EL (cell line): ENCODE measurements at regions not wholly inside any gene's neighbourhood (a gene's known extent, or its start where the extent isn't known, plus 50 kb on each side); places are given as distances from the start of the nearest gene placed in this dataset.

Experiments
- DNase-seq: peaks from one replicate; pipeline ENCODE4 v3.0.0-alpha.2; 2016

DNA sequence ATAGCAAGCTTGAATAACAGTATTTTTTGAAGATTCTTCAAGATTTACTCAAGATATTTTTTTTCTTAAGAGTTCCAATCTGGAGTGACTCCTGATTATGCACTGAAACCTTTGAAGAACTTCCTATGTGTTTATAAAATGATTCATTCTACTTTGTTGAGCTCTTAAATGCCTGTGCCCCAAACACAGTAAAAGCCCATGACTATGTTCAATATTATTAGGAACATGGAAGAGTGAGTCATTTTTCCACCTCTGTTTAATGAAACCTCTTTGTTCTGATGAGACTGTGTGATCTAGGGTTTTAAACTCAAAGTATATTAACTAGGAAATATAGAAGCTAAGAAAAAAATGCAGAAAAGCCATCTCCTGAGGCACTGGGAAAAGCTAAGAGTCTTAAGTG, 415.0 kb upstream of the FBXO33 start:
- no peak for DNase-seq

DNA sequence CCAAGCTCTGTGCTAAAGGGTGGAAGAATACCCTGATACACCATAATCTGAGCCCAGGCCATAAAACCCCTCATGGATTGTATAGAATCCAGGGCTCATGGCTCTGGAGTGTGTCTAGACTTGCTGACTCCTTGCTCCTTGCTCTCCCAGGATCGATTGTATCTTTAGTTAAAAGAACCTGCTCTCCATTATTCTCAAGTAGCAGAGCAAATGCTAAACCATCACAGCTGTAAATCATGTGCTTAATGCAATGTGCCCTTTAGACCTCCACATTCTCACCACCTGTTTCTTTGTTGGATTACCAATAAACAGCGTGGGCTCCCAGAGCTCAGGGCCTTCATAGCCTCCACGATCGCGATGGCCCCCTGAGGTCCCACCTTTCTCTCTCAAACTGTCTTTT, 411.6 kb upstream of the FBXO33 start:
- DNase-seq = no peak

DNA sequence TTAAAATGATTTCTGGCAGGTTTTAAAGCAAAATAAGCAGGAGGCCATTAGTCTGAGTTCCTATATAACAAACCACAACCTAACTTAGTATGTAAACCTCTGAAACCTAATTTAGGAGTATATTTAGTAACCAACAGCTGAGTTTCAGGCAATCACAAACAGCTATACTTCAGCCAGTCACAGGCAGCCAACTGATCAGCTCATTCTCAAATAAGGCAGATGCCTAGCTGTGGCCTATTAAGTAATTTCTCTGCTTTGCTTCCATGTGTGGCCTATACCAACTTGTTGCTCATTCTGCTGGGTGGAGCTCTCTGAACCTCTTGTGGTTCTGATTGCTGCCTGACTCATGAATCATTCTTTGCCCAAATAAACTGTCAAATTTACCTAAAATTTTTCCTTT, 408.9 kb upstream of the FBXO33 start:
- no peak for DNase-seq

DNA sequence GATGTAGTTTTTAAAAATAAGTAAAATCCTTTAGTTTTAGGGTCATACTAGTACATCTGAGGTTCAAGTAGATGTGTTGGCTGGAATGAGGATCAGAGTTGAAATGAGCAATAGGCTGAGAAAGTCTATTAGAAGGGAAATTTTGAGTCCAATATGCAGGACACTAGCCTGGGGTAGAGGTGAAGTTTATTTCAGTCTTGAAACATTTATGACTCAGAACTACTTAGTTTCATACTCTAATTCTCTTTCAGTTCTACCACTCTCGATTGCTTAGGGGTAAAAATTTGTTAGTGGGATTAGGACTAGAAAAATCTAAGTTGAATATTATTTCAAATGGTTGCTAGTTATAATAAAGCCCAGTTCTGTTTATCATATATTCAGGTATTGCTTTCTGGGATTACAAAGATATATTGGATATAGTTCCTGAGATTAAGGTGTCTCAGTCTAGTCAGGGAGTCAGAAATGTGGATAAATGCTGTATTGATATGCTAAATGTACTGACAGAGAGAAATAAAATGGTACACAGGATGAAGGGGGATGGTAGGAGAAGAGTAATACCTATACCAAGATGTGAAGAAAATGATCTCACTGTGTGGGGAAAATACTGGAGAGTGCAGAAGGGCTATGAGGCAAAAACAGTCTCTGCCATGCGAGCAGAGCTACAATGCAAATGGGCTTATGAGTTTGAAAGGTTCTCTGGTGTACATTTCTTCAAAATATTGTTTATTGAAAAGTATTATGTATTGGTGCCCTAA, 395.8 kb upstream of the FBXO33 start:
- no peak for DNase-seq

DNA sequence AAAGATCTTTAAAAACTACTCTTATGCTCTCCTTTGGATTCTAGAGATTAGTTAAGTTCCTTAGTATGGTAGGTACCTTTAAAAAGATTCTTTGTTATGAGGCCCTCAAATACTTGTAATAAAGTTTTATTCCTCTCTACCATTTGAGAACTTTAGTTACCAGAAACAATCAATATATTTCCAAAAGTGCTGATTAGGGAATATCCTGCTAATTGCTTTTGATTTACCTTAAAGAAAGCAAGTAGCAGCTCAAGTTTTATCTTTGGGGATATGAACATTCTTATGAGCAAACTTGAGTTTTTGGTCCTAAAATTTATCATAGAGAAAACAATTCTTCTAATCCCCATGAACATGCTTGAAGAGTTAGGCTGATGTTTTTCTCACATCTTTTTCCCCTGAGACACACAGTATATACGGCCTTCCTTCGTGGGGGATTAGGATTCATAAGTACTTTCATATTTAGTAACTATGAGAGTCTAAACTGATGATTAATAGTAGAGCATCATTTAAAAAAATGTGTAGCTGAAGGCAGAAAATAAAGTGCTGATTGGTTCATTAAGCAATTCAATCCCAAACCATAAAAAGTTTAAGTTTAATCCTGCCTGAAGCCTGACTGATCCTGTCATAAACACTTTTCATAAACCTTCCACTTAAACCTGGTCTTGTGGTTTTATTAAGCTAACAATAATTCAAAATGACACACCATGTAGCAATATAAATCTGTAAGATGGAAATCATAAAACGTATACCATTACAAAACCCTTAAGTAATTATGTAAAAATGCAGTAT, 380.5 kb upstream of the FBXO33 start:
- DNase-seq = no peak

DNA sequence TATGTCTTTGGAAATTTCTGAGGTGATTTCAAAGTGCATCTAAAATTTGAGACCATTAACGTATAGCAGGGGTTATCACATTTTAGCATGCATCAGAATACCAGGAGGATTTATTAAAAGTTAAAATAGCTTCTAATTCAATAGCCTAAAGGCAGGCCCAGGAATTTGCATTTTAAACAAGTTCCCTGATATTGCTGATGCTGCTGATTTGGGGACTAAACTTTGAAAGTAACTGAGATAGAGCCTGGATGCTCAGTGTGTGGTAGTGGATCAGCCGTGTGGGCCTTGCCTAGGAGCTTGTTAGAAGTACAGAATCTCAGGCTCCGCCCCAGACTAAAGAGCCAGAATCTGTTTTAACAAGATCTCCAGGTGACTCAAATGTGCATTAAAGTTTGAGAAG, 375.0 kb upstream of the FBXO33 start:
- DNase-seq = no peak

DNA sequence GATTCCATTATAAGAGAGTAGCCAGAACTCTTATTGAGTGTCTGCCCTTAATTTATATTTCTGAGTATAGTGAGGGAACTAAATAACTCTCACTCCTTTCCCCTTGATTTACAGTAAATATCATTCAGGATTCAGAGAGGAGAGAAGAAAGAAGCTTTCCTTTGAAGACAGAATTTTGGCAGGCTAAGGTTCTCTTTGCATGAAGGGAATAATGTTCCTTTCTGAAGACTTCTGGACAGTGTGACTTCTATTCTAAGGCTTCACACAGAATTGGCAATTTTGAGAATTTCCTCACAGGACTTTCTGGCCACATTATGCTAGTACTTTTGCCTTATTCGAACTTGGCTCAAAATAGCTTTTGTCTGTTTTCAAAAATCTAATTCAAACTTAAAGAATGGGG, 352.2 kb upstream of the FBXO33 start:
- no peak for DNase-seq

DNA sequence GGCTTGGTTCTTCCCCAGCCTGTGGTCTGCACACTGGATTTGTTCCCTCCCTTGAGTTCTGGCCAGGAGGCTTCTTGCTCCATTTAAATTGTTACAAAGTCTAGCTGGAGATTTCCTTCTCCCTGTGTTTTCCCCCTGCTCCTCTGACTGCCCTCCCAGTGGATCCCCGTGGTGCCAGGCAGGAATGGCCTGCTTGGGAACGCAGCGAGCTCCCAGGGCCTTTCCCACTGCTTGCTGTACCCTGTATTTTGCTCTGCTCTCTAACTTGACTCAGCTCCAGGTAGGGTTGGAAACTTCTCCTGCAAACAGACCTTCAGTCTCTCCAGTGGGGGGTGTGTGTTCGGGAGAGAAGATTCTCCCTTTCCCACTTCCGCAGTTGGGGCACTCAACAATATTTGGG, 349.2 kb upstream of the FBXO33 start:
- no peak for DNase-seq

DNA sequence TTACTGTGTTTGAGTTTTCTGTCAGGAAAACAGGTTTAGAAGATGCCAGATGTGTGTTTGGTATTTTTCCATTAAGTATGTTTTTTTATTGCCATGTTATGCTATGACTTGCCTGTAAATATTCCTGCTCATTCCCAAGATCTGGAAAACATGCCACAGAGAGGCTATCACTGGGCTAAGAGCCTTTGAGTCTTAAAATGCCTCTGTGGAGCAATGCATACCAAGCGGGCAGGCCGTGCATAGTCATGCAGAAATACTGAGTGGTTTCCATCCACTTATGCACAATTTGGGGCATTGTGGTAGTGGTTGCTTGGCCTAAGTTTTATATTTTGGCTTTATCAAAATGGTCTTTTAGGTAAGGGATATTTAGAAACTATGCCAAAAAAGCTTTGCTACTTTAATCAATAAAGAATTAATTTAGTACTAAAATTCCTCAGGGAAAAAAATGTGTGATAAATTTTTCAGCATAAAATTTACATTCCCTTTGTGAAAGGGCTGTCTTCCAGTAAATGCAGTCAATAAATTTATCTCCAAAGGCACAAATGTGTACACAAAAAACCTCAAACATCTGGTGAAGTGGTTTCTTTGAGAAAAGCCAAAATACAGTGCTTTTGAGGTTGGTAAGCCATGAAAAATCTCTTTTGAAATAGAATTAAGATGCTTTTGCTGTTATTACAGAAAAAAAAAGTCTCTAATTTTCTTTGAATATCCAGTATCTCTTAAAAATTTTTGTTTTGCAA, 341.3 kb upstream of the FBXO33 start:
- DNase-seq = no peak

DNA sequence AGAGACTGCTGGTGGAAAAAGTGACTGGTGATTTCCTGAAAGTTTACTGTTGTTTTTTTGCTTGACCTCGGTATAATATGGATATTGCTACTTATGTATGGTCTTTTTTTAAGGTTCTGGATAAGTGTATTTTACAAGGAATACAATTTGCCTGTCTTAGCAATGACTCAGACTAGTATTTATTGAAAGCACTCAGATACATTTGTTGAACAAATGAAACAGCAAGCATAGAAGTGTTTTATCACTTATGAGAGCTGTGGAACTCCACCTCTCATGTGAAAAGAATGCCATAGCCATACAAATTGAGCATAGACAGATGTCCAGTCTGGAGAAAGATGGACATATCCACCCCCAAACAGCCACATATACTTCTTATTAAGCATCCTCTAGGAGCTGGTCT, 340.4 kb upstream of the FBXO33 start:
- no peak for DNase-seq

DNA sequence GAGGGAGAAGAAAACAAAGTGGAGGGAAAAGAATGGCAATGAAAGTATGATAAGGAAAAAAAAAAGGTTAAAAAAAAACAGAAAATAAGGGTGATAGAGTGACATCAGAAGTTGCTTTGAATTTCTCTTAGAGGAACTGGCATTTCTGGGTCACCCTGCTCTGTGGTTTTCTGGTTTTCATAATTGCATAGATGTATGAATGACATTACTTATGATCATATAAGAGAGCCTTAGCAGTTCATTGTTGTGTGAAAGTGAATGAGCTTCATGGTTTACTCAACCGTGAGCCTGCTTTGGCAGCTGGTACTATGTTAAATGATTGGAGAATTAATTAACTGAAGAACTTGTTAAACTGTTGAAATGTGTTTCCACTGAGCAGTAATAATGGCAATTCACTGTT, 336.4 kb upstream of the FBXO33 start:
- no peak for DNase-seq

DNA sequence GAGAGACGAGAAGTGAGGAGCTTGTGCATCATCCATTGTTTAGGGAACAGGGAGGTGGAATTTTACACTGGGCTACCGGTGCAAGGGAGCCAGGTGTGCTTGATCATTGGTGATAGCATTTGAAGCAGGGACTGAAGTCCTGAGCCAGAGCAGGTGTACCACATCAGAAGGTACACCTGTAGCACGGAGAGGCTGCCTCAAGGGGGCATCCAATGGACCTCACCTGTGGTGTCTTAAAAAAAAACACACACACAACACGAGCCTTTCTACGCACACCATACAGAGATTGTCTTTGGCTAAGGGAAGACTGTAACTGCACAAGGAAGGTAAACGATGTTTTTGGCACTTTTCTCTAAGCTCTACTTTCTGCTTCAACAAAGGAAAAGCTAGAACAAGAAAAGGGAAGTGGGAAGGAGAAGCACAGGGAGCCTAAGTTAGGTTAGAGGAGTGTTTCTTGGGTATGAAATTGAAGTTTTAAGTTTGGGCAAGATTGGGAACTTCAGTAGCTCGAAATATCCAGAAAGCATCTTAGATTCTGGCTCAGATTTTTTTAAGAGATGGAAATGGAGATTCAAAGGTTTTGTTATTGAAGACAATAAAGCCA, 334.3 kb upstream of the FBXO33 start:
- no peak for DNase-seq

DNA sequence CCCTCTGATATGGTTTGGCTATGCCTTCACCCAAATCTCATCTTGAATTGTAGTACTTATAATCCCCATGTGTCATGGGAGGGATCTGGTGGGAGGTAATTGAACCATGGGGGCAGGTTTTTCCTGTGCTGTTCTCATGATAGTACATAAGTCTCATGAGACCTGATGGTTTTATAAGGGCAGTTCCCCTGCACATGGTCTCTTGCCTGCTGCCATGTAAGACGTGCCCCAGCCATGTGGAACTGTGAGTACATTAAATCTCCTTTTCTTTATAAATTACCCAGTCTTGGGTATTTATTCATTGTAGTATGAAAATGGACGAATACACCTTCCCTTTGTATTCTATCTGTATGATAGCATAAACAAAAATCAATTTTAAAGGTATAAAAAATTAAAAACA, 333.4 kb upstream of the FBXO33 start:
- no peak for DNase-seq

DNA sequence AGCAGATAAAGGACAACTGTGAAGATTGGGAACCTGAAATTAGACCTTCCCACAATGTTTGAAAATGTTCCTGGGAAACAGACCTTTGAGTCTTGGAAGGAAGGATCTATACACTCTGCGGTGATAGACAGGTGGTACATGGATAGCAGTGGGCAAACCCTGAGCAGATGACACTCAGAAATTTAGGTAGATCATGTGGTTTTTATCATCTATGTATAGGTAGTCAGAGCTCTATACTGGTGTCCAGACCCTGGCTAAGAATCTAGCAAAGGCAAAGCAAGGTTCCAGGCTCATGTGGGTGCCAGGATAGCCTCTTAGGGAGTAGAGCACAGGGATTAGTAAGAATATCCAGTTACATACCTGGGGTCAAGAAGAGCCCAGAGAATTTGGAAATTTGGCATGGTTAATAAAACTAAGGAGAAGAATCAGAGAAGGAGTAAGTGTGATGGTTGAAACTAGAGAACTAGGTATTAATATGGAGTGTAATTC, 331.2 kb upstream of the FBXO33 start:
- no peak for DNase-seq

DNA sequence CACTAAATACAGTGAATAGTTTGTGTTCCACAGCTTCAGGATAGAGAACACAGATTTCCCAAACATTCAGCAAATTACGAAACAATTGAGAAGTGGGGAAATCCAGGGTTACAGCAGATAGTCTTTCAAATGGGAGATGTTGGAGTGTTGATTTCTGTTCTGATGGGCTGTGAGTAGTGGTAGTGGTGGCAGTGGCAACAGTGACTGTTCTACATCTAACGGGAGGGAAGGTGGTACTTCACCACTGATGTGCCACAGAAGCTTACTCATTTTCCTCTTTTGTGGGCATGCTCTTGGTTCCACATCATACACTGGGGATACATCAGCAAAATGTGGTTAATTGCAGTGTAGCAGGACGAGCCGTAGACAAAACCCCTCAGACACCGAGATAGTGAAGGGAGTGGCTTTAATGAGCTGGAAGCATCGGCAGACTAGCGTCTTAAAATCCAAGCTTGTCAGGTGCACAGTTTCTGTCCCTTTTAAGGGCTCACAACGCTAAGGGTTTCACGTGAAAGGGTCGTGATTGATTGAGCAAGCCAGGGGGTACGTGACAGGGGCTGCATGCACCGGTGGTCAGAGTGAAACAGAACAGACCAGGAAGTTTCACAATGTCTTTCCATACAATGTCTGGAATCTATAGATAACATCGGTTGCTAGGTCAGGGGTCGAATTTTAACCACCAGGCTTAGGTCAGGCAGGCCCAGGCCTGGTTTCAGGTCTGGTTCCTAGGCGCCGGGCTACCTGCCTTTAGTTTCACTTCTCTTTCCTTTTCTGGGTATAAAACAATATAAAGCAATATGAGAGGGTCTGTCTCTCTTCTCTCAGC, 330.6 kb upstream of the FBXO33 start:
- no peak for DNase-seq

DNA sequence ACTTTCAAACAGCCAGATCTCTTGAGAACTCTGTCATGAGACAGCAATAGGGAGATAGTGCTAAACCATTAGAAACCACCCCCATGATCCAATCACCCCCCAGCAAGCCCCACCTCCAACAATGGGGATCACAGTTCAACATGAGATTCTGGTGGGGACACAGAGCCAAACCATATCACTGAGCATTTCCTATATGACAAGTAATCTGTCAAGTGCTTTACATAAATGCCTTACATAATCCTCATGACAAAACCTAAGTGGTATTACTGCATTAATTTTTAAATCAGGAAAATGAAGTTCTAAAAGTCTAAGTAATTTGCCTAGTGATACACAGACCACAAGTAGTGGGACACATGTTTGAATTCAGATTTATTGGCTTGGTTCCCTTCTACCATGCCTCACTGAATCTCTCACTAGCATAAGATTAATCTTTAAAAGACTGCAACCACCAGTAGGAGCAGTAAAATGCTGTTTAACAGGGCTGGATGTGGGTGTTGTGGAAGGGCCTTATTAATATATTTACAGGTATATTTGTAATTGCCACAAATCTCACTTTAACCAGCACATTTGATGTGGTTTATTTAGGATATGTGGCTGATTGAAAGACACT, 323.1 kb upstream of the FBXO33 start:
- no peak for DNase-seq

DNA sequence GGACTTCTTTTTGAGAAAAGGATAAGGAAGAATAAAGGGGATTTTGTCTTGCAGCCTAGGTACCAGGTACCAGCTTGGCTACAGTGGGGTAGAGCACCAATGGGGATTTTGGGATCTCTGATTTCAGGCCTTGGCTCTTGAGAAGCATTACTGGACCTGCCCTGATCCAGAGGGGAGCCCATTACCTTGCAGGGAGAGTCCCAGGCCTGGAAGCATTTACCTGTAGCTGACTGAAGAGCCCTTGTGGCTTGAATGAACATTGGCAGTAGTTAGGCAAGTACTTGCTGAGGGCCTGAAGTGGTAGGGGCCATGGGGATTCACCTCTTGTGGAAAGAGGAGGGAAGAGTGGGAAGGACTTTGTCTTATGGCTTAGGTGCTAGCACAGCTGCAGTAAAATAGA, 308.2 kb upstream of the FBXO33 start:
- no peak for DNase-seq

DNA sequence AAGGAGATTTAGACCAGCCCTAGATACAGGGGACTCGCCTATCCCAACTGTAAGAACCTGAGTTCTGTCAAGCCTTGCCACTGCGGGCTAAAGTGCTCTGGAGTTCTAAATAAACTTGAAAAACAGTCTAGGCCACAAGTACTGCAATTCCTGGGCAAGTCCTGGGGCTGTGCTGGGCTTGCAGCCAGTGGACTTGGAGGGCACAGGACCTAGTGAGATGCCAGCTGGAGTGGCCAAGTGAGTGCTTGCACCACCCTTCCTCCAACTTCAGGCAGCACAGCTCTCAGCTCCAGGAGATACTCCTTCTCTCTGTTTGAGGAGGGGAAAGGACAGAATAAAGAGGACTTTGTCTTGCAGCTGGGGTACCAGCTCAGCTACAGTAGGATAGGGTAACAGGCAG, 307.6 kb upstream of the FBXO33 start:
- DNase-seq = no peak

DNA sequence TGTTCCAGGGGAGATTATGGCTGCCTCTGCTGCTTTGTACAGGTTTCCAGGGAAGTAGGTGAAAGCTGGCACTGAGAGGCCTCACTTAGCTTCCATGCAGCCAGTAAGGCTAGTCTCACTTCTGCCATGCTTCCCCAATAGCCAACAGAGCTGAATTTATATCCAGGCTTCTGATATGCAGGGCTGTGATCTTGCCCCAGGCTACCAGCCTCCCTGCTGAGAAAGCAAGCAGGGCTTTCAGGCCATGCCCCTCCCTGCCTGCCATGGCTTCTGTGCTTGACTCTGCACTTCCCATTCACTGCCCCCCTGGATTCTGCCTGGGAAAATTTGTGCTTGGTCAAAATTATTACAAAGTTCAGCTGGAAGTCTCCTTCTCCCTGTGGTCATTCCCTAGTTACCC, 302.1 kb upstream of the FBXO33 start:
- DNase-seq = no peak

DNA sequence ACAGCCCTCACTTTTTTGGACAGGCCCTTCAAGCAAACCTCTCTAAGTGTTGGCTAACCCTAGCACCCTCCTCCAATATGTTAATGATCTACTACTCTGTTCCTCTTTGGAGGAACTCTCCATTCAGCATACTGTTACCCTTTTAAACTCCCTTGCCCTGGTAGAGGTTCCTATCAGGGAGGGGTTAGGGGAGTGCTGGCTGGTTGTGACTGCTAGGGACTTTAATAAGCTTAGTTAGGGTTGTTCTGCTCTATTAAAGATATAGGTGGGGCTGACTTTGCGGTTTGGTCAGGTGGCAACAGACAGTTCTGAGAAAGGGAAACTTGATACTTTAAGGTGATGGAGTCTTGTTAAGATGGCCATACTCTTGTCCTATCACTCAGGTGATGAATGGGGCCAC, 301.5 kb upstream of the FBXO33 start:
- DNase-seq = no peak

DNA sequence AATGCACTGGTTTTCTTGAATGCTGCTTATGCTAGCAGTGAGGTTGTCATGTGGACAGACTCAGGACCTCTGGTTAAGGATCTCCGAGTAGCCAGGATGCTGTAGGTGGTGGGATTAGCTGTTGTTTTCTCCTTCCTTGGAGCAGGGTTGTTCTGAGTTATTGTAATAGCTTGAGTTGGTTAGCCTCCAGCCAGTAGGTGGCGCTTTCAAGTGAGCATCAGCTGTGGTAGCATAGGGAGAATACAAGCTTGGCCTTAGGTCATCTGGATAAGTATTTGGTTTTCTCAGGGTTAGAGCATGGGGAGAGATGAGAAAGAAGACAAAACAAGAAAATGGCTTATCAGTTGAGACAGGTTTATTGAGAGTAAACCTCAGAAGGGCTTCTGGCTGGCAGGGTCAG, 299.7 kb upstream of the FBXO33 start:
- DNase-seq = no peak

DNA sequence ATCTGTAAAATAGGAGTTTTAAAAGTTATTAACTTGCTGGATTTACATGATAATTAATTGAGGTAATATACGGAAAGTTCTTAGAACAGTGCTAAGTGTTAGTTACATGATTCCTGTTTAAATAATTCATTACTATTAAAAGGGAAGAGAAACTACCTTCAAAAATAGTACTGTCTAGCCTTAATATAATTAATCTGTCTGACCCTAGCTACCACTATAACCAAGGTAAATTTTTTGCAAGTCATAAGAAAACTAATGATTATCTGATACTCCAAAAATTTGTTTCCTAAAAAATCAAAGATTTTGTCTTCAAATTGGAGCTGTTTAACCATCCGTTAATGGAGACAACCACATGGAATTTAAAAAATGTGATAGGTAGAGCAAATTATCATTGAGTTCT, 294.3 kb upstream of the FBXO33 start:
- no peak for DNase-seq
